ENCODE measurements at regions not wholly inside any gene's neighbourhood (a gene's known extent, or its start where the extent isn't known, plus 50 kb on each side); places are given as distances from the start of the nearest gene placed in this dataset.

DNA sequence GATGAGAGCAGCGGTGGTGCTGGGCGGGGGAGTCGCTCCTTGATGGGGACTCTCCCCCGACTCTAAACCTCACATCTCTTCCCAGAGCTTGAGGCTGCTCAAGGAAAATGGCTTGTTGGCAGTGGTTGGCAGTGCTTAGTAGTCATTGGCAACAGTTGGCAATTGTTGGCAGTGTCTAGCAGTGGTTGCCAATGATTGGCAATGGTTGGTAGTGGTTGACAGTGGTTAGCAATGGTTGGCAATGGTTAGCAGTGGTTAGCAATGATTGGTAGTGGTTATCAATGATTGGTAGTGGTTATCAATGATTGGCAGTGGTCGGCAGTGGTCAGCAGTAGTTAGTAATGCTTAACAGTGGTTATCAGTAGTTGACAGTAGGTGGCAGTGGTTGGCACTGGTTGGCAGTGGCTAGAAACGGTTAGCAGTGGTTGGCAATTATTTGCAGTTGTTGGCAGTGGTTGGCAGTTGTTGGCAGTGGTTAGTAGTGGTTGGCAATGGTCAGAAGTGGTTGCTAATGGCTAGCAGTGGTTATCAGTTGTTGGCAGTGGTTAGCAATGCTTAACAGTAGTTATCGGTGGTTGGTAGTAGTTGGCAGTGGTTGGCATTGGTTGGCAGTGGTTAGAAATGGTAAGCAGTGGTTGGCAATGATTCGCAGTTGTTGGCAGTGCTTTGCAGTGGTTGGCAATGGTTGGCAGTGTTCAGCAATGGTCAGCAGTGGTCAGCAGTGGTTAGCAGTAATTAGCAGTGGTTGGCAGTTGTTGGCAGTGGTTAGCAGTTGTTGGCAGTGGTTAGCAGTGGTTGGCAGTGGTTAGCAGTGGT, 85.4 kb upstream of the OTOS start:
- no peak for TF ChIP-seq EZH2 (IDR thresholded peaks at IDR 0.05; ENCODE audit: borderline replicate concordance, low read depth, low read length, poor library complexity, severe bottlenecking)
- TF ChIP-seq, protein P1, sequence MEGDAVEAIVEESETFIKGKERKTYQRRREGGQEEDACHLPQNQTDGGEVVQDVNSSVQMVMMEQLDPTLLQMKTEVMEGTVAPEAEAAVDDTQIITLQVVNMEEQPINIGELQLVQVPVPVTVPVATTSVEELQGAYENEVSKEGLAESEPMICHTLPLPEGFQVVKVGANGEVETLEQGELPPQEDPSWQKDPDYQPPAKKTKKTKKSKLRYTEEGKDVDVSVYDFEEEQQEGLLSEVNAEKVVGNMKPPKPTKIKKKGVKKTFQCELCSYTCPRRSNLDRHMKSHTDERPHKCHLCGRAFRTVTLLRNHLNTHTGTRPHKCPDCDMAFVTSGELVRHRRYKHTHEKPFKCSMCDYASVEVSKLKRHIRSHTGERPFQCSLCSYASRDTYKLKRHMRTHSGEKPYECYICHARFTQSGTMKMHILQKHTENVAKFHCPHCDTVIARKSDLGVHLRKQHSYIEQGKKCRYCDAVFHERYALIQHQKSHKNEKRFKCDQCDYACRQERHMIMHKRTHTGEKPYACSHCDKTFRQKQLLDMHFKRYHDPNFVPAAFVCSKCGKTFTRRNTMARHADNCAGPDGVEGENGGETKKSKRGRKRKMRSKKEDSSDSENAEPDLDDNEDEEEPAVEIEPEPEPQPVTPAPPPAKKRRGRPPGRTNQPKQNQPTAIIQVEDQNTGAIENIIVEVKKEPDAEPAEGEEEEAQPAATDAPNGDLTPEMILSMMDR (conservative IDR thresholded peaks at IDR 0.05; ENCODE audit: low read depth, low read length) = peak; percentile 38
- CTCF ChIA-PET = no interaction called here
- Histone ChIP-seq H3K4me3 (ENCODE audit: low read depth, low read length, poor library complexity, severe bottlenecking) (no peak overlapping the region), H3K36me3 (ENCODE audit: insufficient read depth, low read length, poor library complexity, severe bottlenecking) (no peaks in the 10 kb centered on the region), H3K4me1 (ENCODE audit: insufficient read depth, low read length, poor library complexity, severe bottlenecking) (no peaks in the 10 kb centered on the region), H3K27me3 (replicated peaks; ENCODE audit: insufficient read depth, low read depth, low read length, poor library complexity) (peaks cover 19% of the 10 kb centered on the region), H3K27ac (ENCODE audit: low read depth, low read length, poor library complexity, severe bottlenecking) (no peak overlapping the region), H3K9me3 (ENCODE audit: low read depth, low read length, poor library complexity, severe bottlenecking) (peaks cover 12% of the 10 kb centered on the region)
- intact Hi-C loops (cut with micrococcal nuclease; ENCODE audit: unreplicated experiment) = no loop called here
- no peak for DNase-seq (ENCODE audit: low spot score)
- POLR2A ChIA-PET (ENCODE audit: low non-redundant PET) = no interaction called here
- BruUV-seq (replicated peaks) = no TSS peak

DNA sequence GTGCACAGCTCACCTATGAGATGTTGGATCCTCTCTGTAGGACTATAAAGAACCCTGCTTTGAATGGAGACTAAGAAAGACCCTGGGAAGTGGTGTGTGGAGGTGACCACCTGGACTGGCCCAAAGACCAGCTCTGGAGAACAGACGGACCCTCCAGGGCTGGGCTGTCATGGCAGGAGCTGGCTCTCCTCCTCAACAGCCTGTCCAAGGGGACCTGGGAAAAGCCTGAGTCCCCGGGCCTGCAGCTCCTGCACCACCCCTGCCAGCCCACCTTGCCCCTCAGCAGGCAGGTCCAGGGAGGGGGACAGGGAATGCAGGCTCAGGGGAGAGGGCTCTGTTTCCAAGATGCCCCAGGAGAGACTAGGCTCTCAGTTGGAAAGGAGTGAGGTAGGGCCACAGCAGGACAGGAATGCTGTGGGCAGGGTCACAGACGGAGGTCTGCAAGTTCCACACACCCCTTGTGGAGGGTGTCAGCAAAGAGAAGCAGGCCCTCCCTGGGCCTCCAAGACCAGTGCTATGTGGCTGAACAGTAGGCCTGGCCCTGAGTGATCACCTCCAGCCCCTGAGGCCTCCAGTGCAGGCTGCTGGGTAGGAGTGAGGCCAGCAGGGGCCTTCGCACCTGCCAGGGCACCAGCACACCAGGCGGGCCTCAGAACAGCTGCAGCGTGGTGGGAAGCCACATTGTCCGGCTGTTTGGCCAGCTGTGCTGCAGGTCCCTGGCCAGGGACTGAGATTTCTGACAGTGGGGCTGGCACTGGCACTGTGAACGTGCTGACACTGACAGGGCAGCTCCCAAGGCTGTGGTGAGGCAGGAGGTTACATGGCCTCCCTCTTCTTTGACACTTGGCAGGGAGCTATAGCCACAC, 86.4 kb upstream of the OTOS start:
- Histone ChIP-seq H3K36me3 (ENCODE audit: insufficient read depth, low read length, poor library complexity, severe bottlenecking) (no peaks in the 10 kb centered on the region), H3K27ac (ENCODE audit: low read depth, low read length, poor library complexity, severe bottlenecking) (no peak overlapping the region), H3K4me1 (ENCODE audit: insufficient read depth, low read length, poor library complexity, severe bottlenecking) (no peaks in the 10 kb centered on the region), H3K4me3 (ENCODE audit: low read depth, low read length, poor library complexity, severe bottlenecking) (no peak overlapping the region), H3K9me3 (ENCODE audit: low read depth, low read length, poor library complexity, severe bottlenecking) (peaks cover 12% of the 10 kb centered on the region), H3K27me3 (replicated peaks; ENCODE audit: insufficient read depth, low read depth, low read length, poor library complexity) (peaks cover 18% of the 10 kb centered on the region)
- TF ChIP-seq EZH2 (IDR thresholded peaks at IDR 0.05; ENCODE audit: borderline replicate concordance, low read depth, low read length, poor library complexity, severe bottlenecking) = no peak
- TF ChIP-seq, protein P1 (conservative IDR thresholded peaks at IDR 0.05; ENCODE audit: low read depth, low read length) = no peak
- ChIA-PET CTCF (no interaction called here), POLR2A (ENCODE audit: low non-redundant PET) (no interaction called here)
- no peak for DNase-seq (ENCODE audit: low spot score)
- intact Hi-C loops (cut with micrococcal nuclease; ENCODE audit: unreplicated experiment) = no loop called here
- no TSS peak for BruUV-seq (replicated peaks)

DNA sequence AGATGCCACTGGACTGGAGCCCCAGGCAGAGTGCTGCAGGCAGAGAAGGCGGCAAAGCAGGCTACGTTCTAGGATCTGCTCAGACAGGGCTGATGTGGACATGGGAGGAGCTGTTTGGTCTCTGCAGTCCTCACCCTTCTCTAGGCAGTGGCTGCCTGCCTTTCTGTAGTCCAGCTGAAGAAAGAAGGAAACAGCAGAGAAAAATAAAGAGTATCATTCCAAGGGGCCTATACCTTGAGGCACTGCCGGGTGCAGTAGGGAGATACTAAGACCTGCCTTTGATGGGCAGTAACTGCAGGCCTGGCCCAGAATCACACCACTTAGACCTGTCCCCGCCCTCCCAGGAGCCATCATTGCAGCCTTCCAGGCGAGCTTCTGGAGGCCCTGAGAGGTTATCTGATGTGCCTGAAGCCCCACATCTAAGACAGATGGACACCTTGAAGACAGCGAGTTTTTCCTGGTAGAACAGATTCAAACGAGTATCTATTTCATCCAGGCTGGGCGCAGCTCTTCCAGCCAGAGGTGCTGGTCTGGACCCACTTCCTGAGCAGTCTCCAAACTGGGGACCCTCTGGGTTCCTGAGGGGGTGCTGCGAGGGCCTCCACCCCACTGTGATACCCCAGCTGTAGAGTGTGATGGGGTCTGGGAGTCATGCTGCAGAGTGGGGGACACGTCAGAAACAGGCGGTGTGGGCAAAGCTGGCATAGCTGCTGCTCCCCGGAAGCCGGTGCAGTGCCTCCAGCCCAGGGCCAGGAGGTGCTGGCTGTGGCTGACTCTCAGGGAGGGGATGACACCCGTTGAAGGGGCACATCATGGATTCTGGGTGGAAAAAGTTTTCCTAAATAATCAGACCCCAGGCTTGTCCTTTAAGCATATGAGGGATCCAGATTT, 87.3 kb upstream of the OTOS start:
- no TSS peak for BruUV-seq (replicated peaks)
- no peaks in the 10 kb centered on the region for H3K4me1 ChIP-seq (ENCODE audit: insufficient read depth, low read length, poor library complexity, severe bottlenecking)
- H3K36me3 ChIP-seq (ENCODE audit: insufficient read depth, low read length, poor library complexity, severe bottlenecking) = no peaks in the 10 kb centered on the region
- no peak overlapping the region for H3K4me3 ChIP-seq (ENCODE audit: low read depth, low read length, poor library complexity, severe bottlenecking)
- no peak for TF ChIP-seq EZH2 (IDR thresholded peaks at IDR 0.05; ENCODE audit: borderline replicate concordance, low read depth, low read length, poor library complexity, severe bottlenecking)
- TF ChIP-seq, protein P1 (conservative IDR thresholded peaks at IDR 0.05; ENCODE audit: low read depth, low read length) = no peak
- intact Hi-C loops (cut with micrococcal nuclease; ENCODE audit: unreplicated experiment) = no loop called here
- POLR2A ChIA-PET (ENCODE audit: low non-redundant PET) = no interaction called here
- peaks cover 11% of the 10 kb centered on the region for H3K27me3 ChIP-seq (replicated peaks; ENCODE audit: insufficient read depth, low read depth, low read length, poor library complexity)
- DNase-seq (ENCODE audit: low spot score) = no peak
- H3K27ac ChIP-seq (ENCODE audit: low read depth, low read length, poor library complexity, severe bottlenecking) = no peak overlapping the region
- CTCF ChIA-PET = no interaction called here
- H3K9me3 ChIP-seq (ENCODE audit: low read depth, low read length, poor library complexity, severe bottlenecking) = peaks cover 12% of the 10 kb centered on the region

Data from A673 (cell line).